Superior temporal gyrus (tissue), 1 donor: ENCODE measurements at regions not wholly inside any gene's neighbourhood (a gene's known extent, or its start where the extent isn't known, plus 50 kb on each side); places are given as distances from the start of the nearest gene placed in this dataset.

Experiments
- DNase-seq: peaks from one replicate; pipeline ENCODE4 v3.0.0-alpha.2; 2016; ENCODE audit errors: extremely low spot score

DNA sequence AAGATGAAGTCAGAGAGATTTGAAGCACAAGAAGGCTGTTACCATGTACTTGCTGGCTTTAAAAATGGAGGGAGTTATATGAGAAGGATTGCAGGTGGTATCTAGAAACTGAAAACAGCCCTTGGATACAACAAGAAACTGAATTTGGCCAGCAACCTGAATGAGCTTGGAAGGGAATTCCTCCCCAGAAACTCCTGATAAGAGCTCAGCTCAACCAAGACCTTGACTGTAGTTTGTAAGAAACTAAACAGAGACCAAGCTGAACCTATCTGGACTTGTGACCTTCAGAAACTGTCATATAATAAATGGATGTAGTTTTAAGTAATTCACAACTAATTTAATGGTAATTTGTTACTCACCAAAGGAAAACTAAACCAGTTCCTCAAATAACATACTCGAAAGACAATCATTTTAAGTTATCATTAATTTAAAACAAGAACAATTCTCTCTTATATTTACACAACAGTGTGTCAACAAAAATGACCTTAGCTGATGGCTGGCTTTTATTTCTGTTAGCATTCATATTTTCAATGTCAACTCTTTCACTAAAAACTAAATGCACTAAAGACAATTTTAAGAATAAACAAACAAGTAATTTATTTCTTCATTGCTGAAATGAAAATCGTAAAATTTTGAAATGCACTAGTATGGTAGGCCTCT, 1218.4 kb upstream of the TMPRSS15 start:
- DNase-seq: no peak

DNA sequence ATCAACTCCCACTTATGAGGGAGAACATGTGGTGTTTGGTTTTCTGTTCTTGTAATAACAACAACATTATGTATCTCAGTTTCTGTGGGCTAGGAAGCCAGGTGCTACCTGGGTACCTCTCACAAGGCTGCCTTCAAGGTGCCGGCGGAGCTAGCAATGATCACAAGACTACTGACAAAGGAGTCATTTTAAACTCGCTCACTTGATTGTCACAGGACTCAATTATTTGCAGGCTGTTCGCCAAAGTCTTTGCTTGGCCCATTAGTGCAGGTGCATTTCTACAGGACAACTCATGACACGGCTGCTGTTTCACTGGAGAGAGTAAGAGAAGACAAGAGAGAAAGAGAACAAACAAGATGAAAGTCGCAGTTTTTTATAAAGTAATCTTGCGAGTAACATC, 1237.4 kb upstream of the TMPRSS15 start:
- no peak for DNase-seq

GRCh38 chr21:19648391-19648790, 1244.8 kb upstream of the TMPRSS15 start:
- DNase-seq: no peak

- no peak for DNase-seq
These were observed 1279.9 kb upstream of the TMPRSS15 start for GRCh38 chr21:19683492-19683891.

DNA sequence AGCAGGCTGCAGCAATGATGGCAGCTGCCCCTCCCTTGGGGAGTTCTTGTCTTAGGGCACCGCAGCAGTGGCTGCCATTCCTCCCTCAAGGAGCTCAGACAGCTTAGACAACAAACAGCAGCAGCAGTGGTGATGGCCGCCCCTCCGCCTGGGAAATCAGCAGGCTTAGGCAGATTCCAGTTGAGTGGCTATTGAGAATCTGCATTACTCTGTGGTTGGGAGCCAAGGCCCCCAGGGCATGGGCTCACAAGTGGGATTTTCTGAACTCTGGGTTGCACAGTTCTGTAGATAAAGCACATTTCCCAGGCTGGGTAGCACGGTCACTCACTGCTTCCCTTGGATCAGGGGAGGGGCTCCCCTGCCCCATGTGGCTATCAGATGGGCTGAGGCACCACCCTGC, 1280.7 kb upstream of the TMPRSS15 start:
- no peak for DNase-seq

DNA sequence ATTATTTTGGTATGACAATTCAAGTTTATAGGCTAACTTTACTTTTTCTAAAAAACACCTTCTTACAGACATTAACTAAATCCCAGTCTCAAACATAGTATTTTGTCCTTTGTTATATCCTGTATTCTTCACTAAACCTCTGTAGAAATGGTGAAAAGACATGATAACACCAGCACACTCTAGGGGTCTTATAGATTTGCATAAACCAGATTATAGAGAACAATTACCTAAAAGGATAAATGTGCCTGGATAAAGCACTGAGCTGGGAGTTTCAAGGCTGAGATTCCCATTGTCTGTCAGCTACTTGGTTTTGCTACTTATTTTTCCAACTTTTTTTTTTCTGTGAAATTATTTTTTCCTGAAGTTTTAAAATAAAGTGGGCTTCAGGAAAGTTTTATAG, 1288.6 kb upstream of the TMPRSS15 start:
- DNase-seq: no peak

GRCh38 chr21:19695796-19696195, 1292.2 kb upstream of the TMPRSS15 start:
- DNase-seq: no peak

DNA sequence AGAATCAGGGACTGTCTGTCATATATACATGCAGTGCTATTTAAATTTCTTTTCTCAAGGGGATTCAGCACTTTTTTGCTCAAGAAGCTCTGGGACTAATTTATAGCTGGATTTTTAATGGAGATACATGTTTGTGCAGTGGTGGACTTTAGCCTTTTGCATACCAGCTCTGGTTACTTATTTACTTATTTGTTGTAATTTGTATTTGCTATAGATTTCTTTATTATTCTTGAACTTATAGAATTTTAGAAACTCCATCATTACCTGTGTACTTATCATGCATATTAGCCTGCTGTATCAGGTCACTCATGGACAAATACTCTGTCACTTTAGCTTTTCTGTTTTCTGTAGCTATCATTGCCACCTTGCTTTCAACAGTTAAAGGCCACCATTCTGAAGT, 1296.9 kb upstream of the TMPRSS15 start:
- no peak for DNase-seq

GRCh38 chr21:19702726-19703125, 1295.5 kb upstream of the NCAM2 start:
- no peak for DNase-seq

DNA sequence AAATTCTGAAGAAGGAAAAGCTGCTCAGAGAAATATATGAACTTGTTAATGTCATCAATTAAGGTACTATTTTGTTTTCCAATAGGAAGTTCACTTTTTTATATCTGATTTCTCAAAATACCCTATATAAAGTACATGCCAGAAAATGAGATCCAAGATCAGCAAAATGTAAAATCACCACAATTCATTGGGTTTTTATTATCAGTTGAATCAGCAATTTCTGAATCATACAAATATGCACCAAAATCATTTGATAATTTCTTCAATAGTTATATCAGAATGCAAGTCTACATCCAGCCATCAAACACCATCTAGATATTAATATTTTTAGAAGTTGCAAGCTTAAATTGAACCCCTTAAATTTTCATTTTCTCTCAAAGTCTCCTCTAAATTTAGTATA, 1293.4 kb upstream of the NCAM2 start:
- DNase-seq: no peak

GRCh38 chr21:19712441-19712840, 1285.8 kb upstream of the NCAM2 start:
- no peak for DNase-seq

DNA sequence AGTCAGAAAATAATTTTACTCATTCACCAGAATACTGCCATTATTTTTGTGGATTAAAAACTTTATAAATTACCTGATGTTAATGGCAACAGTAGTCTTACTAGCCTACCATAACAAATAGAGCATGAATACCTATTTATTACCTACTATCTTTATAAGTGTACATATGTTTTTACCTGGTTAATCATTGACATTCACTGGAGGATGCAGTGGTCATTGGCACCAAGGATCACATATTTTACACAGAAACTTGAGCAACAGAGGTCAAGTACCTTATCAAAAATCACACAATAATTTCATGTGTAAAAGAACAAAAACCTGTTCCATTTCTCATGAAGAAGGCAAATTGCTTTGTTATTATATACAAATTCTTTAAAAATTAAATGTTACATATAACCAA, 1284.9 kb upstream of the NCAM2 start:
- DNase-seq: no peak

DNA sequence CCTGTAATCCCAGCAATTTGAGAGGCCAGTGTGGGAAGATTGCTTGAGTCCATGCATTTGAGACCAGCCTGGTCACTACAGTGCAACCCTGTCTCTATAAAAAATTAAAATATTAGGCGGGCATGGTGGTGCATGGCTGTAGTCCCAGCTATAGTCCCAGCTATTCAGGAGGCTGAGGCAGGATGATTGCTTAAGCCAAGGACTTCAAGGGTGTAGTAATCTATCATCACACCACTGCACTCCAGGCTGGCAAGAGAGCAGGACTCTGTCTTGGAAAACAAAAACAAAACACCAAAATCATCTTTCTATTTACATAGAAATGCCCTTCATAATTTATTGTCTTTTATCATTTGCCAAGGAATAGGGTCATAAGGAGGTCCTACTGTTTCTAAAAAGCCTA, 1274.1 kb upstream of the NCAM2 start:
- DNase-seq: no peak

DNA sequence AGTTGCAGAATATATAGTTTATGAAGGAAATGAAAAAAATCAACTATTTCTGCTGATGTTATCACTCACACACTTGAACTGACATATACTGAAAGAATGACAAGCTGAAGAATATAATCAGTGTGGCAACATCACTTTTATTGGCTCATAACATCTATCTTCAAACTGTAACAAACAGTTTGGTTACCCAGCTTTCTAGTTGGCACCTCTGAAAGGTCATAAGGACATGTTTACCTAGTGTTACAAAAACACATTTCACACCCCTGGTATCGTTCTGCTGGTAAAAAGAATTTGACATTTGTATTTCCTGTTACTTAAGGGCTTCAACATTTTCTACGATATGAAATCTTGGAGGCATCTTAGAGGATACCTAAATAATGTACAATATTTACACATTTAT, 1267.0 kb upstream of the NCAM2 start:
- DNase-seq: no peak

- DNase-seq: no peak
These were observed 1238.4 kb upstream of the NCAM2 start for GRCh38 chr21:19759836-19760235.

- DNase-seq: no peak
These were observed 1230.7 kb upstream of the NCAM2 start for GRCh38 chr21:19767546-19767945.

- no peak for DNase-seq
These were observed 1226.3 kb upstream of the NCAM2 start for GRCh38 chr21:19771881-19772280.

- DNase-seq: no peak
These were observed 1222.1 kb upstream of the NCAM2 start for GRCh38 chr21:19776076-19776475.

- DNase-seq: no peak
These were observed 1216.1 kb upstream of the NCAM2 start for GRCh38 chr21:19781881-19782652.

GRCh38 chr21:19785941-19786340, 1212.3 kb upstream of the NCAM2 start:
- no peak for DNase-seq

DNA sequence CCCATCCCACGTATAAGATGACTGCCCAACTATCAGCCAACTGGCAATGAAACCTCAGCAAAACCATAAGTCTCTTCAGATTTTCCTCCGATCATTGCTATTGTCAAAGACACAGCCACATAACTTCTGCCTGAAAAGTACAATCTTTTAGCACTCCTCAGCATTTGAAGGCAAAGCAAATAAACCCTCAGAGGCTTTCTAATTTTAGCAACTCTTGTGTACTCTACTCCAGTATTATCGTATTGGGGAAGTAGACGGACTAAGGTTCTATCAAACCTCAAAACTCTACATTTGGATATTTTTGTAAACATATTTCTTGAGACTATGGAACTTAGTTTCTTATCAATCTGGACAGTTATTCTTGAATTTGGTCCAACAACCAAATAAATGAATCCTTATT, 1206.2 kb upstream of the NCAM2 start:
- no peak for DNase-seq

DNA sequence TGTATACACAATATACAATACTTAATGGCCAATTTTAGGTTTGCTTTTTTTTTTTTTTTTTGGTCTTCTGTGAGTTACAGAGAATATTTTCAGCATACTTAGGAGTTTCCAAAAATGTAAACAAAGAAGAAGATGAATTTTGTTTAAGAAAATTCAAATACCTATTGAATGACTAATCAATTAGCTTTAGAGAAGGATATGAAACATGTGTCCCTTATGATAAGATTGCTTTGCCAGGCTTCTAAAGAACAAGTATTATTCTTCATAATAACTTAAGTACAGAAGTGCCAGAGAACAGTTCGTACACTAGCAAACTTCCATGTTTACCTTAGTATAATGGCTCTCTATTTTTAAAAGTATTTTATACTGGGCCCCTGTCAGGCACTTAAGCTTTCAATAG, 1191.0 kb upstream of the NCAM2 start:
- DNase-seq: no peak

DNA sequence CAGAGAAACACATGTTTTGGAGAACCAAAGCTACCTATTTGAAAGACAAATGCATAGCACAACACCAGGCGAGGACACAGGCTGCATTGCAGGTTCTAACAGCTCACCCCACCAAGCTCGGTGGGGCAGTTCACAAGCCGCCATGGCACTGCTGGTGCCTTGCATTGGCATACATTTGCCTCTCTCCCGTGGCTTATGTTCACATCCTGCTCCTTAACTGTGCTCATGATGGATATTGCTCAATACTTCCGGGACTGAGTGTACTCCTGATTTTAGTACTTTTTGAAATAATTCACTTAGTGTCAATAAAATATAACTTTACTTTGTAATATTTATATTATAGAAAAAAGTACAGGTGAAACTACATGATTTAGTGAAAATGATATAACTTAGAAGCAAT, 1187.4 kb upstream of the NCAM2 start:
- no peak for DNase-seq

GRCh38 chr21:19830446-19830845, 1167.8 kb upstream of the NCAM2 start:
- no peak for DNase-seq
